Choroid plexus epithelial cell (primary cell): ENCODE measurements at regions not wholly inside any gene's neighbourhood (a gene's known extent, or its start where the extent isn't known, plus 50 kb on each side); places are given as distances from the start of the nearest gene placed in this dataset.

Experiments used
- DNase-seq: peaks from one replicate; pipeline ENCODE4 v3.0.0-alpha.2; 2010; ENCODE audit warnings: low read depth
- H3K4me3 ChIP-seq: 2 replicates; pipeline ENCODE4 v1.5.1; 2011; ENCODE audit warnings: low read depth, mild to moderate bottlenecking, control low read depth, low read length, moderate library complexity
- TF ChIP-seq, protein P1 (sequence below): conservative IDR thresholded peaks from 2 replicates; pipeline ENCODE4 v1.5.1; 2011; ENCODE audit warnings: low read depth, mild to moderate bottlenecking, control low read depth, inconsistent platforms, low read length, moderate library complexity

DNA sequence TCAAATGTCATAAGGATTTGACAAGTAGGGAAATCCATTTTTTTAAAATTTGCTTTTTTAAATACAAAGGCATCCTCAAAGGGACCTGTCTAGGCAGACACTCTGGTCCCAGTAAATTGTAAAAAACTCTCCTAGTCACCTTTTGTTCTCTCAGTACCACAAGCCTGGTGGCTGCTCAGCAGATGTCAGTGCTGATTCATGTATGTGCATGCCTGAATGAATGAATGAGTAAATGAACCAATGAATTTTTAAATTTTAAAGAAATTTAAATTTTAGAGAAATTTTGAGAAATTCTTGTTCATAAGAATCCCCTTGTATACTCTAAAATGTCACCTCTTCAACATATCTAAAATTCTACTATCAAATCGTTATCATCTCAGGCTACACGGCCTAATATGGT is 199.5 kb downstream of the TLE3 start:
- DNase-seq: no peak
- TF ChIP-seq, protein P1, sequence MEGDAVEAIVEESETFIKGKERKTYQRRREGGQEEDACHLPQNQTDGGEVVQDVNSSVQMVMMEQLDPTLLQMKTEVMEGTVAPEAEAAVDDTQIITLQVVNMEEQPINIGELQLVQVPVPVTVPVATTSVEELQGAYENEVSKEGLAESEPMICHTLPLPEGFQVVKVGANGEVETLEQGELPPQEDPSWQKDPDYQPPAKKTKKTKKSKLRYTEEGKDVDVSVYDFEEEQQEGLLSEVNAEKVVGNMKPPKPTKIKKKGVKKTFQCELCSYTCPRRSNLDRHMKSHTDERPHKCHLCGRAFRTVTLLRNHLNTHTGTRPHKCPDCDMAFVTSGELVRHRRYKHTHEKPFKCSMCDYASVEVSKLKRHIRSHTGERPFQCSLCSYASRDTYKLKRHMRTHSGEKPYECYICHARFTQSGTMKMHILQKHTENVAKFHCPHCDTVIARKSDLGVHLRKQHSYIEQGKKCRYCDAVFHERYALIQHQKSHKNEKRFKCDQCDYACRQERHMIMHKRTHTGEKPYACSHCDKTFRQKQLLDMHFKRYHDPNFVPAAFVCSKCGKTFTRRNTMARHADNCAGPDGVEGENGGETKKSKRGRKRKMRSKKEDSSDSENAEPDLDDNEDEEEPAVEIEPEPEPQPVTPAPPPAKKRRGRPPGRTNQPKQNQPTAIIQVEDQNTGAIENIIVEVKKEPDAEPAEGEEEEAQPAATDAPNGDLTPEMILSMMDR: no peak
- no peak overlapping the region for H3K4me3 ChIP-seq

DNA sequence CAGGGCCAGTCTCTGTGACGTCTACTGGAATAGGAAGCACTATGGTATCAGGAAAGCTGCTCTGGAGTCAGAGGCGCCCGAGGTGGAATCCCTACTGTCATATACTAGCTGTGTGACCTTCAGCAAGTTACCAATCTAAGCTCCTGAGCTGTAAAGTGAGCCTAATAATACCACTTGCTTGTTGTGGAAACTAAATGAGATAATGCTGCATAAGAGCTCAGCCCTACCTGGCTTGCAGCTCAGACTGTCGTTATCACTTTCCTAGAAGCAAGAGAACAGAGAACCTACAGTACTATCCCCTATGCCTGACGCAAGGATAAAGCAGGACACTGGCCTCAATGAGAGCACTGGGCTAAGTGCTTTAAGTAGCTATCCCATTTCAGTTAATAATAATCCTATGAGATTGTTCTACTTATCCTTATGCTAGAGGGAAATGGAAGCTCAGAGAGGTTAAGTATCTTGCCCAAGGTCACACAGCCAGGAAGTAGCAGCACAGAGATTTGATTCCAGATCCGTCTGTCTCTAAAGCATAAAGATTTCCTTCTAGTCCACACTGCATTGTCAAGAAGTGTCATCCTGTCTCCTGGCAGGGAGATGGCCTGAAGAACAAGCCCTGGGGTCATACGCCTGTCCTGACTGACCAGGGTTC is 195.2 kb downstream of the TLE3 start:
- no peak overlapping the region for H3K4me3 ChIP-seq
- TF ChIP-seq, protein P1: no peak
- no peak for DNase-seq

DNA sequence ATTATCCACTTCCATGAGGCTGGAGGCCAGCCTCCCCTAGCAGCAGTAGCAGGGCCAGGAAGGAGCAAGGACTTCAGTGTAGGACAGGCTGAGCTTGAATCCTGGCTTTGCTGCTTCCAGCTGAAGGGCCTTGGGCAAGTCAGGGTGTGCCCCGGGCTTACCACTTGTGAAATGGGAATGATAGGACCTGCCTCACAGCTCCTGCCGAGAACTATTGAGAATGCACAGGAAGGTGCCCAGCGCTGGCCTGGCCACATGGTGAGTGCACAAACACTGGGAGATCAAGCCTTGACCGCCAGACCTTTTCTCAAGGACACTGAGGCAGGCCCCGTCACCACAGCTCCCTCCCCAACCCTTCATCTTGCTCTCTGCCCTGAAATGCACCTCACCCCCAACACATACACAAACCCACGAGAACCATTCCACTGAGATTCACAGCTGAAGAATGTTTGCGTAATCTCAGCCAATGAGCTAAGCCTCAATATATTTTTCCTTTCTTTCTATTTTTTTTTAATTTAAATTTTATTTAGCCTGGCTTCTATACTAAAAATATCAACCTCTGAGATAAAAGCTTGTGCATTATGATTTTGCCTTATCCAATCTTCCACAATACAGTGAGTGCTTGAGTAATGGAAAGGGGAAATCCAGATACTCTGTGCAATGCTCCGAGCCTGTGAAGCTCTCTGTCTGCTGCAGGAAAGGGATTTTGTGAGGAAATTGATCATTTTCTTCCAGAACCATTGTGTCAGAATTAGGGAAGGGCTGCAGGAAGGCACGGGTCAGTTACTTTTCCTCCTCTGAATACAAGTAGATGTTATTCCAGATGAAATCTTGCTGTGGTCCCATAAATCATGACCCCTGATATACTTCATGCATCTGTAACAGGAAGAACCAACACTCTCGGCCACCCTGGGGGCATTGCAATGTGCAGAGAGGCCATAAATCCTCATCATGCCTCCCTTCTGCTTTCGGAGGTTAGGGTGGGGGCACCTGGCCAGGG is 193.9 kb downstream of the TLE3 start:
- TF ChIP-seq, protein P1: no peak
- H3K4me3 ChIP-seq: no peak overlapping the region
- peak; percentile 68 for DNase-seq

DNA sequence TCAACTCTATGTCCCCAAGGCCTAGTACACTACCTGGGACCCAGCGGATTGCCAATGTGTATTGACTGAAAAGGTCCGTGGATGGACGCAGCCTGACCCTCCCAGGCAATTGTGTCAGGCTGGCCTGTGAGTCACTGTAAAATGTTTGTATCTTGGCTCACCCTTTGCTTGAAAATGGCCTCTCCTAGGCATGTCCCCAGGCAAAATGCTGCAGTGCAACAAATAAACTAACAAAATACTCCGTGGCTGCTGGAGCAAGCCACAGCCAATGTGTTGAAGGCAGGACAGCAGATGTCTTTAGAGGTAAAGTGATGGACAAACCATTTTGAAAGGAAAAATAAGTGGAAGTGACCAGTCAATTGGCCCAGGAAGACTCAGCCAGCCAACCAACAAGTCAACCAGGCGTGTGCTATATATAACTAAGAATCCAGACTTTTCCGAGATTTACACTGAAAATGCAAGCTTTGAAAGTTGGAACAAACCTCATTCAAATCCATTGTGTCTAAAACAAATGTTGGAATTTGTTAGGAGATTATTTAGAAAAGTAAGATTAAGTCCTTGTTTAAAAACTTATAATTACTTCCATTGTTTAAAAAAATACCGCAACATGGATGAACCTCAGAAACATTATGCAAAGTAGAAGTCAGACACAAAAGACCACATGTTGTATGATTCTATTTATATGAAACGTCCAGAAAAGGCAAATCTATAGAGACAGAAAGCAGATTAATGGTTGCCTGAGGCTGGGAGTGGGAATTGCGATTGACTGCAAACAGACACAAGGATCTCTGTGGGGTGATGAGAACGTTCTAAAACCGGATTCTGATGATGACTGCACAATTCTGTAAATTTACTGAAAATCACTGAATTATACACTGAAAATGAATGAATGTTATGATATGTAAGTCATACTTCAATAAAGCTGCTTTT is 191.2 kb downstream of the TLE3 start:
- DNase-seq: no peak
- TF ChIP-seq, protein P1: no peak
- no peak overlapping the region for H3K4me3 ChIP-seq

DNA sequence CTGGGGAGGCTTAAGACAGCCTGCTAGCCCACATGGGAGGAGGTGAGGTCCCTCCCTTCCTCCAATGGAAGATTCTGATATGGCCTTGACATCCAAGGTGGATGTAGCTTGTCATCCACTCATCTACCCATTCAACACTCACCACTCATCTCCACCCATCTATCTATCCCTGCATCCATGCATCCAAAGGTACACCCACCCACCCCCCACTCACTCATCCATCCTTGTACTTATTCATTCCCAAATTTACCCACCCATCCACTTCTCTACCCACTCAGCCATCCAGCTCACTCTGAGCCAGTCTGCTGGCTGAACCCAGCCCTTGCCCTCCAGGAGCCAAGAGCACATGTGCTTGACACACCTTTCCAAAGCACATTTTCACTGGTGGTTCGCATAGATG is 189.7 kb downstream of the TLE3 start:
- no peak for DNase-seq
- no peak overlapping the region for H3K4me3 ChIP-seq
- TF ChIP-seq, protein P1: no peak

DNA sequence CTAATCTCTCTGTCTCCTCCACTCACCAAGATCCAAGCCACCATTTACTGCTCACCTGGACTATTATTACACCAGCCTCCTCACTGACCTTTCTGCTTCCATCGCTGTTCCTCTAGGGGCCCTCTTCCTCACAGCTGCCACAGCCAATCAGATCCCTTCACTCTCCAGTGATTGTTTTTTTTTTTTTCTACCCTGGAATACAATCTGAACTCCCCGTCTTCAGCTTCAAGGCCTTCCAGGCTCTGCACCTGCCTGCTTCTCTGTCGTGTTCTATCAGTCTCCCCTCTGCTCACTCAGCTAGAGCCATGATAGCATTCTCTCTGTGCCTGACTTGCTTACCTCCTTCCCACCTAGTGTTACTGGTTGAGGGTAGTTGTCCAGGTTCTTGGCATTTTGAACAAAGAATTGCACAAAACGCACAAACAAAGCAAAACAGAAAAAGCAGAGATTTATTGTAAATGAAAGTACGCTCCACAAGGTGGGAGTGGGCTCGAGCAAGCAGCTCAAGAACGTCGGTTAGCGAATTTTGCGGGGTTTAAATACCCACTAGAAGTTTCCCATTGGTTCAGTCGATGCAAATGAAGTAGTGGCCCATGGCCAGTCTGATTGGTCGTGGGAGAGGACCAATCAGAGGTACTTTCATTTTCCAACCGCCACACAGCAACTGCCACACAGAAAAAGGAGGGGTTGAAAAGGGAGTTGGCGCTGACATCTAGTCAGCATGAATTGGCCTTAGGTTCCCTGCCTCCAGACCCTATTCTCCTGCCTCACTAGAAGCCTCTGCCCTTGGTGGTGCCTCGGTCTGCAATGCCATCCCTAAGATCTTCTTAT is 188.9 kb downstream of the TLE3 start:
- TF ChIP-seq, protein P1: no peak
- no peak overlapping the region for H3K4me3 ChIP-seq
- DNase-seq: no peak
